RWPE1 (cell line): ENCODE measurements at regions not wholly inside any gene's neighbourhood (a gene's known extent, or its start where the extent isn't known, plus 50 kb on each side); places are given as distances from the start of the nearest gene placed in this dataset.
A peak's percentile ranks its signal among the peaks of the same experiment; 100 is the strongest.
"Not testable (repeated sequence)": the region's sequence is repeated elsewhere in the genome, so short reads cannot be mapped to it uniquely, and the experiment has no call there.

ENCODE experiments used
- CTCF ChIA-PET: fragments of 350-600 bp; sonication (Branson Sonifier 250); formaldehyde crosslinking; extraction: SDS; loops from one replicate; lab custom pipeline; 2021; lab: Yijun Ruan, JAX
- POLR2A ChIA-PET: fragments of 400-600 bp; formaldehyde crosslinking; extraction: SDS; loops from one replicate; lab custom pipeline; 2020; ENCODE audit warnings: antibody characterized with exemption; ENCODE audit not compliant: low non-redundant PET; lab: Yijun Ruan, JAX
- DNase-seq: peaks from one replicate; pipeline ENCODE4 v3.0.0; 2012; ENCODE audit warnings: low spot score
- H3K27ac ChIP-seq: fragments of 450-650 bp; 2 replicates; pipeline ENCODE4 v1.5.1; 2017
- TF ChIP-seq, protein P1 (sequence below): fragments of 450-650 bp; conservative IDR thresholded peaks from 2 replicates; pipeline ENCODE4 v1.5.1; 2017; ENCODE audit warnings: low read depth, mild to moderate bottlenecking

DNA sequence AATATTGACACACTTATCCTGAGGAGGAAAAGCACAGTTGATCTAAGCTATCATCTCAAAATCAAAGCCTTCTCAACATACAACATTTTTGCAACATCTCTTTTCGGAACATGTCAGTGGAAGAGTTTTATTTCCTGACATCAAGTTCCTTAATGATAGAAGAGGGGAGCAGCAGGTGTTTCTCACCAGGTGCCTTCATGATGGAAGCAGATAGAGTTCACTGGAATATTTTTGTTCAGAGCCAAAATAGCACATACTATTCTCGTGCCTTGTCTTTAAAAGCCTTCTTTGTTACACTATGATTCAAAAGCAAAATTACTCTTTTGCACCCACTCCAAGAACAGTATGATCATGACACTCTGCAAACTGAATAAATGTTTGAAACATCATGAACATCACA lies 176.9 kb upstream of the CCNG1 start:
- H3K27ac ChIP-seq: no peak overlapping the region
- DNase-seq: no peak
- ChIA-PET POLR2A (no interaction called here), CTCF (no interaction called here)
- TF ChIP-seq, protein P1, sequence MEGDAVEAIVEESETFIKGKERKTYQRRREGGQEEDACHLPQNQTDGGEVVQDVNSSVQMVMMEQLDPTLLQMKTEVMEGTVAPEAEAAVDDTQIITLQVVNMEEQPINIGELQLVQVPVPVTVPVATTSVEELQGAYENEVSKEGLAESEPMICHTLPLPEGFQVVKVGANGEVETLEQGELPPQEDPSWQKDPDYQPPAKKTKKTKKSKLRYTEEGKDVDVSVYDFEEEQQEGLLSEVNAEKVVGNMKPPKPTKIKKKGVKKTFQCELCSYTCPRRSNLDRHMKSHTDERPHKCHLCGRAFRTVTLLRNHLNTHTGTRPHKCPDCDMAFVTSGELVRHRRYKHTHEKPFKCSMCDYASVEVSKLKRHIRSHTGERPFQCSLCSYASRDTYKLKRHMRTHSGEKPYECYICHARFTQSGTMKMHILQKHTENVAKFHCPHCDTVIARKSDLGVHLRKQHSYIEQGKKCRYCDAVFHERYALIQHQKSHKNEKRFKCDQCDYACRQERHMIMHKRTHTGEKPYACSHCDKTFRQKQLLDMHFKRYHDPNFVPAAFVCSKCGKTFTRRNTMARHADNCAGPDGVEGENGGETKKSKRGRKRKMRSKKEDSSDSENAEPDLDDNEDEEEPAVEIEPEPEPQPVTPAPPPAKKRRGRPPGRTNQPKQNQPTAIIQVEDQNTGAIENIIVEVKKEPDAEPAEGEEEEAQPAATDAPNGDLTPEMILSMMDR: no peak

DNA sequence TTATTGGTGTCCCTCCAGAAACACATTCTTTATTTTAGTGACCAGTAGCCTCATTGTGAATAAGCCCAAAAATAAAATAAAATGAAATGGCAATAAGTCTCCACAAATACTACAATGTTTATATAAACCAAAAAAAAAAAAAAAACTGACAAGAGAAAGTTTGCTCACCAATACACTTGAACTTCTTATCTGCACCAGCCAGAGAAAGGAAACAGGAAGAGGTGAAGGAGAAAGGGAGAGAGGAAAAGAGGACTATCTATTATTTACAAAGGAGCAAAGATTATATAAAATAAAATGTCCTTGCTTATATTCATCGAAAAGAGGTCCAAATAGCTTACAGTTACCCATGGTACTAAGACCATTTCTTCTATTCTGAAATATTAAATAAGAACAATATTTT lies 176.4 kb upstream of the CCNG1 start:
- H3K27ac ChIP-seq: no peak overlapping the region
- DNase-seq: no peak
- TF ChIP-seq, protein P1: no peak
- ChIA-PET POLR2A (no interaction called here), CTCF (no interaction called here)

GRCh38 chr5:163261647-163262269 lies 175.6 kb upstream of the CCNG1 start:
- CTCF ChIA-PET: interaction anchor here (0.7 to 1.1 kb wide), 2 partner anchors 17 to 41 kb away, joined by 3 read pairs; no protein-coding TSS in a partner anchor
- TF ChIP-seq, protein P1: no peak
- DNase-seq: no peak

DNA sequence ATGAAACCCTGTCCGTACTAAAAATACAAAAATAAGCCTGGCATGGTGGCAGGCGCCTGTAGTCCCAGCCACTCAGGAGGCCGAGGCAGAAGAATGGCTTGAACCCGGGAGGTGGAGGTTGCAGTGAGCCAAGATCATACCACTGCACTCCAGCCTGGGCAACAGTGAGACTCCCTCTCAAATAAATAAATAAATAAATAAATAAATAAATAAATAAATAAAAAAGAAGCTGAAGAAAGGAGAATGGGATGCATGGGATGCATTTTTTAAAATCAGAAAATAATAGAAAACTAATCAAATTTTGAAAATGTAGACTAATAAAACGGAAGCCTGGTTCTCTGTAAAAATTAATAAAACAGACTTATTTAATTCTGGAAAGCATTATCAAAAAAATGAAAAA lies 171.1 kb upstream of the CCNG1 start:
- POLR2A ChIA-PET, DNase-seq, CTCF ChIA-PET, H3K27ac ChIP-seq: not testable (repeated sequence)

More at GRCh38 chr5:163261647-163262269, 175.6 kb upstream of the CCNG1 start:
- H3K27ac ChIP-seq: no peak overlapping the region
- POLR2A ChIA-PET: no interaction called here

DNA sequence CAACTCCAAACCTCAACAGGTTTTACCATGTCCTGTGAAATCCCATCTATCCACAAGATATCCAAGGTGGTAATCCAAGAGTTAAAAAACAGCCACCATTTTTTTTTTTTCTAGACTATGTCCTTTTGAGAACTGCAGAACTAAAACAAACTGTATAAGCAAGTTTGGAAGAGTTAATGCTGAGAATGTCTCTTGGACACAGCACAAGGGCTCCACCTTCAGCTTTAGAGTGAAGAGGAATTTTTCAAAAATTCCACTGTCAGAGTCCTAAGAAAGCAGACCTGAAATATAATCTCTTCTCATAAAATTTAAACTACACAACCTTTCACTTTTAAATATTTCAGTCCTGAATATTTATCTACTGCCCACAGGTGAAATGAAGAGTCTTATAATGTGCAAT lies 167.8 kb upstream of the CCNG1 start:
- ChIA-PET CTCF (no interaction called here), POLR2A (no interaction called here)
- no peak for DNase-seq
- H3K27ac ChIP-seq: no peak overlapping the region
- TF ChIP-seq, protein P1: peak; percentile 12; the same call in 1 of the 2 replicates

GRCh38 chr5:163276466-163276865 lies 160.9 kb upstream of the CCNG1 start:
- CTCF ChIA-PET: no interaction called here
- POLR2A ChIA-PET: no interaction called here
- no peak for DNase-seq

DNA sequence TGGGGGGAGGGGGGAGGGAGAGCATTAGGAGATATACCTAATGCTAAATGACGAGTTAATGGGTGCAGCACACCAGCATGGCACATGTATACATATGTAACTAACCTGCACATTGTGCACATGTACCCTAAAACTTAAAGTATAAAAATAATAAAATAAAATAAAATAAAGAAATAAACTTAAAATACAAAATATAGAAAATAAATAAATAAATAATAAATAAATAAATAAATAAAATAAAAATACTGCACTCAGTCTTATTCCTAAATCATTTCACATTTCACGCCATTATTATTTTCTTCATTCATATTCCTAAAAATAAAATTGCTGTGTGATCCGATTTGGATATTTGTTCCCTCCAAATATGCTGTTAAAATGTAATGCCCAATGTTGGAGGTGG lies 156.5 kb upstream of the CCNG1 start:
- DNase-seq, CTCF ChIA-PET, POLR2A ChIA-PET, H3K27ac ChIP-seq: not testable (repeated sequence)

More at GRCh38 chr5:163276466-163276865, 160.9 kb upstream of the CCNG1 start:
- no peak overlapping the region for H3K27ac ChIP-seq
- TF ChIP-seq, protein P1: no peak
